IMR-90 (cell line): ENCODE measurements at regions not wholly inside any gene's neighbourhood (a gene's known extent, or its start where the extent isn't known, plus 50 kb on each side); places are given as distances from the start of the nearest gene placed in this dataset.

Experiments used
- ATAC-seq: fragments of 200-7000 bp; cut with Tn5 transposase; 2 replicates; pipeline ENCODE4 v1.9.1; 2020; ENCODE audit warnings: low read depth, mild to moderate bottlenecking, moderate library complexity
- BruUV-seq: library from RNA; stranded (reverse); fragments of 400-500 nt; replicated peaks from 2 replicates; lab custom pipeline; 2021; lab: Mats Ljungman, UMichigan
- CTCF ChIA-PET: fragments of 300-600 bp; formaldehyde crosslinking; extraction: SDS; loops from one replicate; lab custom pipeline; 2021; ENCODE audit warnings: antibody characterized with exemption; lab: Yijun Ruan, JAX
- POLR2A ChIA-PET: fragments of 300-600 bp; sonication (Branson Sonifier 250); formaldehyde crosslinking; loops from one replicate; lab custom pipeline; 2022; ENCODE audit warnings: antibody characterized with exemption; ENCODE audit not compliant: unreplicated experiment; lab: Charles Lee
- DNase-seq: peaks from one replicate; pipeline ENCODE4 v3.0.0; 2013
- H2AFZ ChIP-seq: replicated peaks from 2 replicates; pipeline ENCODE3; 2013; ENCODE audit warnings: low read length, mild to moderate bottlenecking; ENCODE audit not compliant: poor library complexity
- H2AK5ac ChIP-seq: 2 replicates; pipeline ENCODE4 v1.6.1; 2013; ENCODE audit warnings: low read depth, low read length, inconsistent platforms
- H2AK9ac ChIP-seq: replicated peaks from 2 replicates; pipeline ENCODE3; 2013; ENCODE audit warnings: mild to moderate bottlenecking, low read depth, low read length, moderate library complexity; ENCODE audit not compliant: poor library complexity
- H2BK120ac ChIP-seq: 2 replicates; pipeline ENCODE4 v1.6.1; 2013; ENCODE audit warnings: low read depth, low read length, inconsistent platforms
- H2BK15ac ChIP-seq: 3 replicates; pipeline ENCODE4 v1.6.1; 2013; ENCODE audit warnings: low read depth, low read length, inconsistent platforms
- H2BK20ac ChIP-seq: 2 replicates; pipeline ENCODE4 v1.6.1; 2013; ENCODE audit warnings: low read depth, mild to moderate bottlenecking, inconsistent platforms, low read length, moderate library complexity
- H2BK5ac ChIP-seq: 2 replicates; pipeline ENCODE4 v1.6.1; 2013; ENCODE audit warnings: mild to moderate bottlenecking, low read depth, low read length, inconsistent platforms; ENCODE audit not compliant: poor library complexity, severe bottlenecking
- H3K14ac ChIP-seq: replicated peaks from 2 replicates; pipeline ENCODE4 v1.6.1; 2013; ENCODE audit warnings: low read depth, low read length, inconsistent platforms
- H3K18ac ChIP-seq: 2 replicates; pipeline ENCODE4 v1.6.1; 2013; ENCODE audit warnings: low read depth, low read length, control low read depth
- H3K23ac ChIP-seq: 2 replicates; pipeline ENCODE4 v1.6.1; 2013; ENCODE audit warnings: low read depth, low read length, inconsistent platforms
- H3K27ac ChIP-seq: 2 replicates; pipeline ENCODE4 v1.5.1; 2013; ENCODE audit warnings: mild to moderate bottlenecking, control low read depth, low read length; ENCODE audit not compliant: insufficient read depth
- H3K27me3 ChIP-seq: 2 replicates; pipeline ENCODE4 v1.6.1; 2013; ENCODE audit warnings: low read length; ENCODE audit not compliant: control insufficient read depth, insufficient read depth
- H3K36me3 ChIP-seq: 2 replicates; pipeline ENCODE4 v1.6.1; 2013; ENCODE audit warnings: low read length, mixed read lengths; ENCODE audit not compliant: control insufficient read depth, insufficient read depth
- H3K4ac ChIP-seq: 2 replicates; pipeline ENCODE4 v1.6.1; 2013; ENCODE audit warnings: low read depth, low read length, inconsistent platforms
- H3K4me1 ChIP-seq: 2 replicates; pipeline ENCODE4 v1.6.1; 2013; ENCODE audit warnings: low read length, mixed read lengths; ENCODE audit not compliant: control insufficient read depth, insufficient read depth
- H3K4me2 ChIP-seq: 2 replicates; pipeline ENCODE4 v1.6.1; 2013; ENCODE audit warnings: low read depth, mild to moderate bottlenecking, control low read depth, low read length, moderate library complexity
- H3K4me3 ChIP-seq: 2 replicates; pipeline ENCODE4 v1.5.1; 2013; ENCODE audit warnings: low read depth, mild to moderate bottlenecking, control low read depth, low read length, moderate library complexity; ENCODE audit not compliant: insufficient read depth
- H3K56ac ChIP-seq: 2 replicates; pipeline ENCODE4 v1.6.1; 2013; ENCODE audit warnings: low read length, inconsistent platforms; ENCODE audit not compliant: insufficient read depth; ENCODE audit errors: extremely low read depth
- H3K79me1 ChIP-seq, 2 experiments: 2 replicates each; pipeline ENCODE4 v1.6.1; 2013; ENCODE audit warnings: low read length in 2 of 2, inconsistent platforms in 1 of 2, low read depth in 1 of 2
- H3K9ac ChIP-seq: 2 replicates; pipeline ENCODE4 v1.6.1; 2013; ENCODE audit warnings: low read depth, low read length, control low read depth
- H3K9me1 ChIP-seq: 2 replicates; pipeline ENCODE4 v1.6.1; 2013; ENCODE audit warnings: low read length, inconsistent platforms; ENCODE audit not compliant: insufficient read depth
- H3K9me3 ChIP-seq: 2 replicates; pipeline ENCODE4 v1.6.1; 2013; ENCODE audit warnings: low read length; ENCODE audit not compliant: control insufficient read depth, insufficient read depth
- H4K20me1 ChIP-seq: 2 replicates; pipeline ENCODE4 v1.6.1; 2013; ENCODE audit warnings: low read length, inconsistent platforms; ENCODE audit not compliant: insufficient read depth
- H4K5ac ChIP-seq: 2 replicates; pipeline ENCODE4 v1.6.1; 2013; ENCODE audit warnings: mild to moderate bottlenecking, low read depth, low read length, control low read depth
- H4K8ac ChIP-seq, 2 experiments: 2 replicates each; pipeline ENCODE4 v1.6.1; 2013; ENCODE audit warnings: low read depth in 2 of 2, low read length in 2 of 2, control low read depth in 1 of 2, inconsistent platforms in 1 of 2
- H4K91ac ChIP-seq: 2 replicates; pipeline ENCODE4 v1.6.1; 2013; ENCODE audit warnings: low read depth, low read length, inconsistent platforms; ENCODE audit not compliant: insufficient read depth
- BHLHE40 ChIP-seq: fragments of 150-350 bp; IDR thresholded peaks from 2 replicates; pipeline ENCODE4 v1.6.1; 2016; ENCODE audit warnings: mild to moderate bottlenecking, low read depth, low read length
- CEBPB ChIP-seq: IDR thresholded peaks from 2 replicates; pipeline ENCODE4 v1.6.1; 2012; ENCODE audit warnings: low read depth, low read length, improper control_type of control experiment
- CHD1 ChIP-seq: IDR thresholded peaks from 2 replicates; pipeline ENCODE4 v1.6.1; 2012; ENCODE audit warnings: low read depth, low read length, improper control_type of control experiment
- ELK1 ChIP-seq: fragments of 150-350 bp; IDR thresholded peaks from 2 replicates; pipeline ENCODE4 v1.6.1; 2016; ENCODE audit warnings: low read depth, mild to moderate bottlenecking, low read length, moderate library complexity, borderline replicate concordance
- FOS ChIP-seq: fragments of 150-350 bp; IDR thresholded peaks from 2 replicates; pipeline ENCODE4 v1.6.1; 2016; ENCODE audit warnings: low read depth, low read length
- MAFK ChIP-seq: IDR thresholded peaks from 2 replicates; pipeline ENCODE4 v1.6.1; 2012; ENCODE audit warnings: low read depth, low read length, improper control_type of control experiment
- MAZ ChIP-seq: IDR thresholded peaks from 2 replicates; pipeline ENCODE4 v1.6.1; 2012; ENCODE audit warnings: low read depth, mild to moderate bottlenecking, low read length, improper control_type of control experiment, moderate library complexity, borderline replicate concordance
- MXI1 ChIP-seq: IDR thresholded peaks from 2 replicates; pipeline ENCODE4 v1.6.1; 2012; ENCODE audit warnings: low read depth, mild to moderate bottlenecking, low read length, moderate library complexity, borderline replicate concordance
- NFE2L2 ChIP-seq: fragments of 150-350 bp; IDR thresholded peaks from 2 replicates; pipeline ENCODE4 v1.6.1; 2016; ENCODE audit warnings: low read depth, mild to moderate bottlenecking, low read length
- POLR2A ChIP-seq: IDR thresholded peaks from 2 replicates; pipeline ENCODE4 v1.6.1; 2012; ENCODE audit warnings: mild to moderate bottlenecking, low read depth, low read length
- RAD21 ChIP-seq: IDR thresholded peaks from 2 replicates; pipeline ENCODE4 v1.6.1; 2012; ENCODE audit warnings: low read length, improper control_type of control experiment
- RCOR1 ChIP-seq: IDR thresholded peaks from 2 replicates; pipeline ENCODE4 v1.6.1; 2012; ENCODE audit warnings: mild to moderate bottlenecking, low read length, improper control_type of control experiment; ENCODE audit not compliant: insufficient replicate concordance
- RFX5 ChIP-seq: IDR thresholded peaks from 2 replicates; pipeline ENCODE4 v1.8.0; 2012; ENCODE audit warnings: low read depth, mild to moderate bottlenecking, low read length, moderate library complexity
- SMC3 ChIP-seq: fragments of 150-350 bp; IDR thresholded peaks from 2 replicates; pipeline ENCODE4 v1.6.1; 2016; ENCODE audit warnings: low read depth, mild to moderate bottlenecking, antibody characterized with exemption, low read length, moderate library complexity
- WGBS, 2 experiments: methylation state at CpG; one replicate each; pipeline versions ENCODE4 v1.1.5 to v1.1.7; 2013; ENCODE audit warnings: missing lambda C conversion rate in 2 of 2; ENCODE audit not compliant: insufficient read length in 1 of 2; ENCODE audit errors: extremely low coverage in 2 of 2; 5-methylcytosine and 5-hydroxymethylcytosine counted together
- dilution Hi-C: fragments of 300-500 bp; cut with HindIII; formaldehyde crosslinking; loops from one replicate; pipeline ENCODE4 v1.14.3; 2018; ENCODE audit warnings: low sequenced_read_pairs; ENCODE audit not compliant: unreplicated experiment
- in situ Hi-C: fragments of 300-500 bp; cut with MboI; formaldehyde crosslinking; loops from 3 replicates; pipeline ENCODE4 v1.14.3; 2019; ENCODE audit warnings: low sequenced_read_pairs, inconsistent platforms, mixed read lengths
- intact Hi-C: fragments of 100-400 bp; cut with micrococcal nuclease; formaldehyde crosslinking; loops from 2 replicates; pipeline ENCODE4 v1.10.0; 2022
- TF ChIP-seq, protein P1 (sequence below): fragments of 150-350 bp; IDR thresholded peaks from 2 replicates; pipeline ENCODE4 v1.6.1; 2017; ENCODE audit warnings: mild to moderate bottlenecking, antibody characterized with exemption, low read length, low read depth
- TF ChIP-seq, protein P2 (sequence below): conservative IDR thresholded peaks from 2 replicates; pipeline ENCODE4 v1.5.1; 2012; ENCODE audit warnings: mild to moderate bottlenecking, low read depth, low read length, improper control_type of control experiment

DNA sequence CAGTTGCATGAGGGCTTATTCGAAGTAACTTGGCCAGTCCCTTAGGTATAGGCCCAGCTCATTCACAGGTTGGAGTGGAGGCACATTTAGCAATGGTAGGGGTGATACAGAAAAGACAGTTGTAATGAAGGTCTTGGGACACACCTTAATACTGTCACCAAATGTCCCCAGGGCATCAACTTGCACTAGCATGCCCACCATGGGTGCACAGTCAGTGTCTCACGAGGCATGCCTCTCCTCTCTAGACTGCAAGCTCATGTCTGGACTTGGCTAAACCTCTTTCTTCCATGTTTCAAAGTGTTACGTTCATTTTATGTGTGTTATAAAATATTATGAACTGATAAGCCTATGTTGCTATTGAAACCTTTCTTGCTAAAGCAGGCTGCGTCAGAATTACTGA, 124.0 kb upstream of the ECI2 start:
- no peak overlapping the region for H4K5ac ChIP-seq
- no peak overlapping the region for H2AFZ ChIP-seq
- intact Hi-C loops, result no loop called here
- H3K56ac ChIP-seq, result no peak overlapping the region
- no peak overlapping the region for H3K23ac ChIP-seq
- no peak for TF ChIP-seq RCOR1
- TF ChIP-seq, protein P1, sequence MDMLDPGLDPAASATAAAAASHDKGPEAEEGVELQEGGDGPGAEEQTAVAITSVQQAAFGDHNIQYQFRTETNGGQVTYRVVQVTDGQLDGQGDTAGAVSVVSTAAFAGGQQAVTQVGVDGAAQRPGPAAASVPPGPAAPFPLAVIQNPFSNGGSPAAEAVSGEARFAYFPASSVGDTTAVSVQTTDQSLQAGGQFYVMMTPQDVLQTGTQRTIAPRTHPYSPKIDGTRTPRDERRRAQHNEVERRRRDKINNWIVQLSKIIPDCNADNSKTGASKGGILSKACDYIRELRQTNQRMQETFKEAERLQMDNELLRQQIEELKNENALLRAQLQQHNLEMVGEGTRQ, result no peak
- TF ChIP-seq FOS, result no peak
- no peak for TF ChIP-seq RFX5
- TF ChIP-seq CHD1, result no peak
- TF ChIP-seq ELK1, result no peak
- TF ChIP-seq MAFK, result no peak
- no peak for TF ChIP-seq RAD21
- no peak for TF ChIP-seq BHLHE40
- TF ChIP-seq, protein P2, sequence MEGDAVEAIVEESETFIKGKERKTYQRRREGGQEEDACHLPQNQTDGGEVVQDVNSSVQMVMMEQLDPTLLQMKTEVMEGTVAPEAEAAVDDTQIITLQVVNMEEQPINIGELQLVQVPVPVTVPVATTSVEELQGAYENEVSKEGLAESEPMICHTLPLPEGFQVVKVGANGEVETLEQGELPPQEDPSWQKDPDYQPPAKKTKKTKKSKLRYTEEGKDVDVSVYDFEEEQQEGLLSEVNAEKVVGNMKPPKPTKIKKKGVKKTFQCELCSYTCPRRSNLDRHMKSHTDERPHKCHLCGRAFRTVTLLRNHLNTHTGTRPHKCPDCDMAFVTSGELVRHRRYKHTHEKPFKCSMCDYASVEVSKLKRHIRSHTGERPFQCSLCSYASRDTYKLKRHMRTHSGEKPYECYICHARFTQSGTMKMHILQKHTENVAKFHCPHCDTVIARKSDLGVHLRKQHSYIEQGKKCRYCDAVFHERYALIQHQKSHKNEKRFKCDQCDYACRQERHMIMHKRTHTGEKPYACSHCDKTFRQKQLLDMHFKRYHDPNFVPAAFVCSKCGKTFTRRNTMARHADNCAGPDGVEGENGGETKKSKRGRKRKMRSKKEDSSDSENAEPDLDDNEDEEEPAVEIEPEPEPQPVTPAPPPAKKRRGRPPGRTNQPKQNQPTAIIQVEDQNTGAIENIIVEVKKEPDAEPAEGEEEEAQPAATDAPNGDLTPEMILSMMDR, result no peak
- TF ChIP-seq MAZ, result no peak
- no peak for TF ChIP-seq POLR2A
- TF ChIP-seq CEBPB, result no peak
- TF ChIP-seq SMC3, result no peak
- TF ChIP-seq NFE2L2, result no peak
- TF ChIP-seq MXI1, result no peak
- dilution Hi-C loops, result no loop called here
- no peak overlapping the region for H2BK5ac ChIP-seq
- no peak overlapping the region for H3K4me2 ChIP-seq
- H4K20me1 ChIP-seq, result no peaks in the 10 kb centered on the region
- no peaks in the 10 kb centered on the region for H3K9me3 ChIP-seq
- H3K14ac ChIP-seq, result no peak overlapping the region
- peaks cover 3% of the 10 kb centered on the region for H3K9me1 ChIP-seq
- H3K27me3 ChIP-seq, result peaks cover 3% of the 10 kb centered on the region
- no peak overlapping the region for H3K9ac ChIP-seq
- POLR2A ChIA-PET, result no interaction called here
- H3K27ac ChIP-seq, result no peak overlapping the region
- no peaks in the 10 kb centered on the region for H3K36me3 ChIP-seq
- DNase-seq (no peak), ATAC-seq (no peak)
- no peak overlapping the region for H2AK9ac ChIP-seq
- H2BK120ac ChIP-seq, result no peak overlapping the region
- no peak overlapping the region for H3K18ac ChIP-seq
- no peak overlapping the region for H3K4ac ChIP-seq
- in situ Hi-C loops, result no loop called here
- peaks cover under 1% of the 10 kb centered on the region; the same call in 1 of the 2 replicates for H3K4me1 ChIP-seq
- H2BK20ac ChIP-seq, result no peak overlapping the region
- H3K4me3 ChIP-seq, result no peak overlapping the region
- BruUV-seq, result no TSS peak
- H2AK5ac ChIP-seq, result no peak overlapping the region
- CTCF ChIA-PET, result no interaction called here
- no peak overlapping the region for H2BK15ac ChIP-seq
- WGBS, 2 experiments, result no CpG with 5 or more reads among the region's 4 CpGs
- no peaks in the 10 kb centered on the region for H3K79me1 ChIP-seq
- H4K8ac ChIP-seq, result no peak overlapping the region
- H4K91ac ChIP-seq, result no peak overlapping the region
